ENCODE measurements at regions not wholly inside any gene's neighbourhood (a gene's known extent, or its start where the extent isn't known, plus 50 kb on each side); places are given as distances from the start of the nearest gene placed in this dataset.

- TF ChIP-seq NONO (IDR thresholded peaks at IDR 0.05; ENCODE audit: low read depth in 2 of 2, low read length in 1 of 2) (no peak), CSDE1 (IDR thresholded peaks at IDR 0.05) (no peak), SMARCE1 (IDR thresholded peaks at IDR 0.05) (peak; percentile 84; the same call in 1 of the 2 replicates), OTX1 (CRISPR knock-in tag; IDR thresholded peaks at IDR 0.05) (no peak), SRSF3 (IDR thresholded peaks at IDR 0.05; ENCODE audit: insufficient read depth, low read length) (no peak), ZNF431 (CRISPR knock-in tag; IDR thresholded peaks at IDR 0.05) (no peak), KLF1 (tag; IDR thresholded peaks at IDR 0.05) (no peak), GATA2 (CRISPR knock-in tag; IDR thresholded peaks at IDR 0.05) (no peak), SP2 (IDR thresholded peaks at IDR 0.05; ENCODE audit: extremely low read depth, low read depth, low read length, poor library complexity, severe bottlenecking) (no peak), XRCC5 (IDR thresholded peaks at IDR 0.05; ENCODE audit: low read depth, low read length) (no peak), NBN (IDR thresholded peaks at IDR 0.05; ENCODE audit: low read depth) (no peak), ZNF77 (CRISPR knock-in tag; IDR thresholded peaks at IDR 0.05) (no peak), ZNF280B (CRISPR knock-in tag; IDR thresholded peaks at IDR 0.05) (no peak), CREB3 (tag; conservative IDR thresholded peaks at IDR 0.05; ENCODE audit: low read depth) (no peak), CHD1 (IDR thresholded peaks at IDR 0.05; ENCODE audit: low read length) (no peak), PCBP1 (IDR thresholded peaks at IDR 0.05; ENCODE audit: low read depth, low read length, poor library complexity, severe bottlenecking) (no peak), MEIS2 (IDR thresholded peaks at IDR 0.05; ENCODE audit: partially characterized antibody) (no peak), NCOA6 (IDR thresholded peaks at IDR 0.05) (no peak), FUS (optimal IDR thresholded peaks at IDR 0.05; ENCODE audit: low read depth, low read length) (no peak), HDAC2 (IDR thresholded peaks at IDR 0.05) (no peak), PYGO2 (tag; IDR thresholded peaks at IDR 0.05) (no peak), ZNF696 (CRISPR knock-in tag; conservative IDR thresholded peaks at IDR 0.05) (no peak), NR2C1 (IDR thresholded peaks at IDR 0.05) (no peak), NR2C1 (tag; IDR thresholded peaks at IDR 0.05) (0 out of 2 replicates have a peak, but pooled peaks have one; percentile 0), HMGXB4 (CRISPR knock-in tag; IDR thresholded peaks at IDR 0.05) (no peak), LEF1 (IDR thresholded peaks at IDR 0.05) (peak; percentile 63; the same call in 1 of the 2 replicates), PURB (CRISPR knock-in tag; IDR thresholded peaks at IDR 0.05; ENCODE audit: low read depth) (no peak), TFAM (CRISPR knock-in tag; conservative IDR thresholded peaks at IDR 0.05) (no peak)
These were observed 56.7 kb upstream of the PSMF1 start (continued) for GRCh38 chr20:1061484-1062221.

All from K562 (cell line).